AG09309 (cell line): ENCODE measurements at regions not wholly inside any gene's neighbourhood (a gene's known extent, or its start where the extent isn't known, plus 50 kb on each side); places are given as distances from the start of the nearest gene placed in this dataset.
"Not testable (repeated sequence)": the region's sequence is repeated elsewhere in the genome, so short reads cannot be mapped to it uniquely, and the experiment has no call there.

Experiments used
- DNase-seq: peaks from one replicate; pipeline ENCODE4 v3.0.0-alpha.2; 2010; ENCODE audit warnings: low read depth
- H3K4me3 ChIP-seq: 2 replicates; pipeline ENCODE4 v1.5.1; 2011; ENCODE audit warnings: mild to moderate bottlenecking, low read depth, low read length, moderate library complexity; ENCODE audit not compliant: control insufficient read depth
- CTCF ChIP-seq: IDR thresholded peaks from 2 replicates; pipeline ENCODE4 v1.5.1; 2011; ENCODE audit warnings: mild to moderate bottlenecking, low read depth, low read length, inconsistent platforms; ENCODE audit not compliant: insufficient read depth, control insufficient read depth; ENCODE audit errors: missing control alignments

GRCh38 chr1:80318108-80318507 lies 1311.6 kb upstream of the ADGRL4 start:
- no peak for DNase-seq
- TF ChIP-seq CTCF = no peak
- no peak overlapping the region for H3K4me3 ChIP-seq

- H3K4me3 ChIP-seq = no peak overlapping the region
- DNase-seq = no peak
- no peak for TF ChIP-seq CTCF
These were observed 1304.2 kb upstream of the ADGRL4 start for GRCh38 chr1:80310703-80311245.

GRCh38 chr1:80305466-80305865 lies 1298.9 kb upstream of the ADGRL4 start:
- TF ChIP-seq CTCF = no peak
- no peak overlapping the region for H3K4me3 ChIP-seq
- DNase-seq = no peak

GRCh38 chr1:80293818-80294217 lies 1287.3 kb upstream of the ADGRL4 start:
- no peak for DNase-seq
- TF ChIP-seq CTCF = no peak
- no peak overlapping the region for H3K4me3 ChIP-seq

- H3K4me3 ChIP-seq, DNase-seq: not testable (repeated sequence)
These were observed 1282.2 kb upstream of the ADGRL4 start for GRCh38 chr1:80288750-80289149.

GRCh38 chr1:80282536-80282935 lies 1276.0 kb upstream of the ADGRL4 start:
- no peak overlapping the region for H3K4me3 ChIP-seq
- DNase-seq = no peak
- no peak for TF ChIP-seq CTCF

GRCh38 chr1:80278936-80279335 lies 1272.4 kb upstream of the ADGRL4 start:
- DNase-seq = no peak
- no peak for TF ChIP-seq CTCF
- no peak overlapping the region for H3K4me3 ChIP-seq
